Endothelial cell of umbilical vein (primary cell): ENCODE measurements at regions not wholly inside any gene's neighbourhood (a gene's known extent, or its start where the extent isn't known, plus 50 kb on each side); places are given as distances from the start of the nearest gene placed in this dataset.

Source experiments
- BruUV-seq: library from RNA; stranded (reverse); fragments of 400-500 nt; replicated peaks from 2 replicates; lab custom pipeline; 2021; lab: Mats Ljungman, UMichigan
- CTCF ChIA-PET: fragments of 300-600, 350-600 bp; sonication (Branson Sonifier 250); formaldehyde crosslinking; loops from one replicate; lab custom pipeline; 2021; ENCODE audit warnings: antibody characterized with exemption, inconsistent platforms; lab: Charles Lee
- POLR2A ChIA-PET: fragments of 300-600, 350-600 bp; sonication (Branson Sonifier 250); formaldehyde crosslinking; loops from one replicate; lab custom pipeline; 2021; ENCODE audit warnings: antibody characterized with exemption, inconsistent platforms; lab: Charles Lee
- DNase-seq: peaks from one replicate; pipeline ENCODE4 v3.0.0-alpha.2; 2011; ENCODE audit warnings: low read depth, low spot score
- FAIRE-seq: peaks from 2 replicates; lab custom pipeline; 2011; peaks lifted over from hg19 to GRCh38; lab: Jason Lieb, UNC
- H2AFZ ChIP-seq: 2 replicates; pipeline ENCODE4 v1.6.0; 2012; ENCODE audit warnings: low read depth, low read length, control low read depth, inconsistent platforms
- H3K27ac ChIP-seq: 2 replicates; pipeline ENCODE4 v1.5.1; 2011; ENCODE audit warnings: low read depth, mild to moderate bottlenecking, control low read depth, low read length, moderate library complexity; ENCODE audit not compliant: insufficient read depth
- H3K27me3 ChIP-seq, 2 experiments: 2 replicates each; pipeline versions ENCODE4 v1.6.0 to v1.6.1; 2011; ENCODE audit warnings: low read length in 2 of 2, mixed read lengths in 1 of 2; ENCODE audit not compliant: control insufficient read depth in 2 of 2, insufficient read depth in 2 of 2
- H3K36me3 ChIP-seq, 2 experiments: 2 replicates in 1 of 2; 3 replicates in 1 of 2; pipeline ENCODE4 v1.5.1; 2011; ENCODE audit warnings: low read length in 2 of 2, mild to moderate bottlenecking in 1 of 2, moderate library complexity in 1 of 2; ENCODE audit not compliant: control insufficient read depth in 2 of 2, insufficient read depth in 2 of 2; ENCODE audit errors: extremely low read depth in 1 of 2
- H3K4me1 ChIP-seq: 3 replicates; pipeline ENCODE4 v1.5.1; 2011; ENCODE audit warnings: mild to moderate bottlenecking, low read length; ENCODE audit not compliant: control insufficient read depth, insufficient read depth; ENCODE audit errors: extremely low read depth
- H3K4me2 ChIP-seq: 2 replicates; pipeline ENCODE4 v1.6.1; 2011; ENCODE audit warnings: low read length, control low read depth, mixed read lengths; ENCODE audit not compliant: insufficient read depth
- H3K4me3 ChIP-seq, 3 experiments: fragments of 200-600 bp in 1 of 3; sonication (generic), shearing (Covaris generic) in 1 of 3; replicated peaks in 1 of 3; 2 replicates each; pipeline ENCODE4 v1.5.1; 2011 to 2016; ENCODE audit warnings: control low read depth in 3 of 3, low read length in 3 of 3, mild to moderate bottlenecking in 2 of 3, inconsistent platforms in 1 of 3, low read depth in 1 of 3, moderate library complexity in 1 of 3; ENCODE audit not compliant: insufficient read depth in 1 of 3
- H3K79me2 ChIP-seq: 2 replicates; pipeline ENCODE4 v1.6.0; 2012; ENCODE audit warnings: low read length, inconsistent platforms; ENCODE audit not compliant: control insufficient read depth, insufficient read depth
- H3K9ac ChIP-seq: replicated peaks from 2 replicates; pipeline ENCODE3; 2011; ENCODE audit warnings: low read length, control low read depth; ENCODE audit not compliant: insufficient read depth; ENCODE audit errors: extremely low read depth
- H3K9me1 ChIP-seq: replicated peaks from 3 replicates; pipeline ENCODE4 v1.6.0; 2011; ENCODE audit warnings: mild to moderate bottlenecking, low read length; ENCODE audit not compliant: control insufficient read depth, insufficient read depth; ENCODE audit errors: extremely low read depth
- H3K9me3 ChIP-seq: replicated peaks from 2 replicates; pipeline ENCODE4 v1.5.1; 2012; ENCODE audit warnings: low read length, inconsistent platforms; ENCODE audit not compliant: control insufficient read depth, insufficient read depth
- H4K20me1 ChIP-seq: replicated peaks from 2 replicates; pipeline ENCODE3; 2011; ENCODE audit warnings: mild to moderate bottlenecking, low read length; ENCODE audit not compliant: control insufficient read depth, insufficient read depth; ENCODE audit errors: extremely low read depth
- EZH2 ChIP-seq: IDR thresholded peaks from 2 replicates; pipeline ENCODE4 v1.6.1; 2012; ENCODE audit warnings: borderline replicate concordance, low read depth, mild to moderate bottlenecking, moderate library complexity, low read length, inconsistent platforms; ENCODE audit not compliant: severe bottlenecking
- FOS ChIP-seq: IDR thresholded peaks from 2 replicates; pipeline ENCODE4 v1.6.1; 2011; ENCODE audit warnings: mild to moderate bottlenecking, low read length, moderate library complexity, borderline replicate concordance; ENCODE audit not compliant: insufficient read depth
- GATA2 ChIP-seq: IDR thresholded peaks from 2 replicates; pipeline ENCODE4 v1.7.0; 2011; ENCODE audit warnings: low read depth, mild to moderate bottlenecking, moderate library complexity, mixed read lengths, low read length; ENCODE audit not compliant: insufficient read length, insufficient read depth
- JUN ChIP-seq: IDR thresholded peaks from 2 replicates; pipeline ENCODE4 v1.6.1; 2011; ENCODE audit warnings: borderline replicate concordance, low read depth; ENCODE audit not compliant: insufficient read length, insufficient read depth
- MYC ChIP-seq: IDR thresholded peaks from one replicate; pipeline ENCODE4 v1.6.1; 2011; ENCODE audit warnings: mild to moderate bottlenecking, low read depth, low read length
- POLR2A ChIP-seq: IDR thresholded peaks from 2 replicates; pipeline ENCODE4 v1.6.1; 2012; ENCODE audit warnings: low read depth, mild to moderate bottlenecking, control low read depth, low read length
- POLR2AphosphoS5 ChIP-seq: IDR thresholded peaks from 2 replicates; pipeline ENCODE4 v1.6.1; 2012; ENCODE audit warnings: low read depth, mild to moderate bottlenecking, control low read depth, low read length, moderate library complexity; ENCODE audit not compliant: insufficient read depth
- dilution Hi-C: fragments of 300-500 bp; cut with MboI; formaldehyde crosslinking; loops from one replicate; pipeline ENCODE4 v1.15.0; 2019; ENCODE audit warnings: low sequenced_read_pairs; ENCODE audit not compliant: extremely low pct_ligation_motif_present
- intact Hi-C: fragments of 100-400 bp; cut with micrococcal nuclease; formaldehyde crosslinking; loops from one replicate; pipeline ENCODE4 v1.10.0; 2022
- TF ChIP-seq, protein P1 (sequence below): IDR thresholded peaks from 2 replicates; pipeline ENCODE4 v1.6.1; 2011; ENCODE audit not compliant: insufficient read depth, insufficient read length
- TF ChIP-seq, protein P2 (sequence below), 2 donors: IDR thresholded peaks; 1 replicate in 1 of 2; 2 replicates in 1 of 2; pipeline ENCODE4 v1.5.1; 2011; ENCODE audit warnings: low read length in 2 of 2, mild to moderate bottlenecking in 2 of 2, moderate library complexity in 2 of 2, control low read depth in 1 of 2, inconsistent platforms in 1 of 2, low read depth in 1 of 2; ENCODE audit not compliant: insufficient read depth in 1 of 2; ENCODE audit errors: extremely low read depth in 1 of 2

DNA sequence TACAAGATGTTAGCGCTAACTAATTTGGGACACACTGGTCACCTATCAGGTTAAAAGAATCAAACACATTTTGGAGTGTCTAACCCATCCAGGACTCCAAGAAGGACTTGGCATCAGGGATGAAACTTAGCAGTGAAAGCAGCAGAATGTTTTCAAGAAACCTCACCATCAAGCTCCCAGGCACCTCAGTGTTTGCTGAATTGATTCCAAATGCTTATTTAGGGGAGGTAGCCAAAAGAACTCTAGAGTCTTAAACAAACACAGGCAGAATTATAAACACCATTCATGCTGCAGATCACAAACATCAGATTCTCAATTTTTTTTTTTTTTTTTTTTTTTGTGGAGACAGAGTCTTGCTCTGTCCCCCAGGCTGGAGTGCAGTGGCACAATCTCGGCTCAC is 122.8 kb upstream of the UXS1 start:
- no peaks in the 10 kb centered on the region for H3K9me1 ChIP-seq
- no peaks in the 10 kb centered on the region for H3K79me2 ChIP-seq
- no peaks in the 10 kb centered on the region for H3K9me3 ChIP-seq
- FAIRE-seq (no peak), DNase-seq (no peak)
- ChIA-PET CTCF (no interaction called here), POLR2A (no interaction called here)
- H3K4me2 ChIP-seq: no peak overlapping the region
- no peak for TF ChIP-seq POLR2AphosphoS5
- no peak for TF ChIP-seq JUN
- TF ChIP-seq, protein P1, sequence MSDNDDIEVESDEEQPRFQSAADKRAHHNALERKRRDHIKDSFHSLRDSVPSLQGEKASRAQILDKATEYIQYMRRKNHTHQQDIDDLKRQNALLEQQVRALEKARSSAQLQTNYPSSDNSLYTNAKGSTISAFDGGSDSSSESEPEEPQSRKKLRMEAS: no peak
- TF ChIP-seq GATA2: no peak
- TF ChIP-seq FOS: no peak
- TF ChIP-seq, protein P2, sequence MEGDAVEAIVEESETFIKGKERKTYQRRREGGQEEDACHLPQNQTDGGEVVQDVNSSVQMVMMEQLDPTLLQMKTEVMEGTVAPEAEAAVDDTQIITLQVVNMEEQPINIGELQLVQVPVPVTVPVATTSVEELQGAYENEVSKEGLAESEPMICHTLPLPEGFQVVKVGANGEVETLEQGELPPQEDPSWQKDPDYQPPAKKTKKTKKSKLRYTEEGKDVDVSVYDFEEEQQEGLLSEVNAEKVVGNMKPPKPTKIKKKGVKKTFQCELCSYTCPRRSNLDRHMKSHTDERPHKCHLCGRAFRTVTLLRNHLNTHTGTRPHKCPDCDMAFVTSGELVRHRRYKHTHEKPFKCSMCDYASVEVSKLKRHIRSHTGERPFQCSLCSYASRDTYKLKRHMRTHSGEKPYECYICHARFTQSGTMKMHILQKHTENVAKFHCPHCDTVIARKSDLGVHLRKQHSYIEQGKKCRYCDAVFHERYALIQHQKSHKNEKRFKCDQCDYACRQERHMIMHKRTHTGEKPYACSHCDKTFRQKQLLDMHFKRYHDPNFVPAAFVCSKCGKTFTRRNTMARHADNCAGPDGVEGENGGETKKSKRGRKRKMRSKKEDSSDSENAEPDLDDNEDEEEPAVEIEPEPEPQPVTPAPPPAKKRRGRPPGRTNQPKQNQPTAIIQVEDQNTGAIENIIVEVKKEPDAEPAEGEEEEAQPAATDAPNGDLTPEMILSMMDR (IDR thresholded peaks at IDR 0.05; ENCODE audit: extremely low read depth in 1 of 2, insufficient read depth in 1 of 2, low read depth in 1 of 2, low read length in 2 of 2): no peak
- TF ChIP-seq EZH2: no peak
- no peak for TF ChIP-seq POLR2A
- TF ChIP-seq MYC: no peak
- H3K4me3 ChIP-seq: no peak overlapping the region
- intact Hi-C loops (no loop called here), dilution Hi-C loops (no loop called here)
- BruUV-seq: no TSS peak
- H2AFZ ChIP-seq: no peak overlapping the region
- no peak overlapping the region for H3K27ac ChIP-seq
- H3K9ac ChIP-seq: no peak overlapping the region
- no peaks in the 10 kb centered on the region for H3K27me3 ChIP-seq
- H4K20me1 ChIP-seq: no peaks in the 10 kb centered on the region
- H3K4me1 ChIP-seq: no peaks in the 10 kb centered on the region
- no peaks in the 10 kb centered on the region for H3K36me3 ChIP-seq
